Right lobe of liver (tissue), 4 donors: ENCODE measurements at regions not wholly inside any gene's neighbourhood (a gene's known extent, or its start where the extent isn't known, plus 50 kb on each side); places are given as distances from the start of the nearest gene placed in this dataset.

Experiments used
- POLR2A ChIP-seq: fragments of 450-650 bp; IDR thresholded peaks from one replicate; pipeline ENCODE4 v1.6.1; 2017; ENCODE audit warnings: antibody characterized with exemption, mild to moderate bottlenecking
- TF ChIP-seq, protein P1 (sequence below), 4 donors: fragments of 200-600 bp in 3 of 4; fragments of 450-650 bp in 1 of 4; IDR thresholded peaks; one replicate each; pipeline versions ENCODE4 v1.5.1 to v1.8.0; 2016 to 2022; ENCODE audit warnings: antibody characterized with exemption in 4 of 4, mild to moderate bottlenecking in 2 of 4
- donor health status: DM: no; HTN: no; CAD: no.
- donor health status: DM: no; HTN: no; CAD: no.
- donor health status: DM: no; HTN: yes; CAD: no.

DNA sequence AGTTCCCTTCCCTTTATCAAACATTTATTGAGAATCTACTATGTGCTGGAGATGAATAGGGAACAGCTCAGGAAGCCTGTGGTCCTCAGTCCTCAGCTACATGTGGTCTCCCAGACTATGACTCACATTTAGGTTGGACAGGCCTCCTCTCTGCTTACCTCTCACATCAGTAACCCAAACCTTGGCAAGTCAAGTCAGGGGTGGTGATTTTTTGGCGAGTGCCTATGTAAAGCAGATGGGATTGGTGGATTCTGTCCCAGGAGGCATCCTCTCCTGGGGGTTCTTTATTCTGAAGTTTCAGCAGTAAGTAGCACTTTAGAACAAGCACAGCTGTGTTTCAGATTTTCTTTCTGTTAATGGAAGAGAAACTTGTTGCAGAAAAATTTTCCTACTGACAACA, 241.3 kb downstream of the PRDM2 start:
- TF ChIP-seq, protein P1, sequence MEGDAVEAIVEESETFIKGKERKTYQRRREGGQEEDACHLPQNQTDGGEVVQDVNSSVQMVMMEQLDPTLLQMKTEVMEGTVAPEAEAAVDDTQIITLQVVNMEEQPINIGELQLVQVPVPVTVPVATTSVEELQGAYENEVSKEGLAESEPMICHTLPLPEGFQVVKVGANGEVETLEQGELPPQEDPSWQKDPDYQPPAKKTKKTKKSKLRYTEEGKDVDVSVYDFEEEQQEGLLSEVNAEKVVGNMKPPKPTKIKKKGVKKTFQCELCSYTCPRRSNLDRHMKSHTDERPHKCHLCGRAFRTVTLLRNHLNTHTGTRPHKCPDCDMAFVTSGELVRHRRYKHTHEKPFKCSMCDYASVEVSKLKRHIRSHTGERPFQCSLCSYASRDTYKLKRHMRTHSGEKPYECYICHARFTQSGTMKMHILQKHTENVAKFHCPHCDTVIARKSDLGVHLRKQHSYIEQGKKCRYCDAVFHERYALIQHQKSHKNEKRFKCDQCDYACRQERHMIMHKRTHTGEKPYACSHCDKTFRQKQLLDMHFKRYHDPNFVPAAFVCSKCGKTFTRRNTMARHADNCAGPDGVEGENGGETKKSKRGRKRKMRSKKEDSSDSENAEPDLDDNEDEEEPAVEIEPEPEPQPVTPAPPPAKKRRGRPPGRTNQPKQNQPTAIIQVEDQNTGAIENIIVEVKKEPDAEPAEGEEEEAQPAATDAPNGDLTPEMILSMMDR (IDR thresholded peaks at IDR 0.05): no peak
- TF ChIP-seq POLR2A: no peak
